ENCODE measurements at regions not wholly inside any gene's neighbourhood (a gene's known extent, or its start where the extent isn't known, plus 50 kb on each side); places are given as distances from the start of the nearest gene placed in this dataset.
A peak's percentile ranks its signal among the peaks of the same experiment; 100 is the strongest.

DNA sequence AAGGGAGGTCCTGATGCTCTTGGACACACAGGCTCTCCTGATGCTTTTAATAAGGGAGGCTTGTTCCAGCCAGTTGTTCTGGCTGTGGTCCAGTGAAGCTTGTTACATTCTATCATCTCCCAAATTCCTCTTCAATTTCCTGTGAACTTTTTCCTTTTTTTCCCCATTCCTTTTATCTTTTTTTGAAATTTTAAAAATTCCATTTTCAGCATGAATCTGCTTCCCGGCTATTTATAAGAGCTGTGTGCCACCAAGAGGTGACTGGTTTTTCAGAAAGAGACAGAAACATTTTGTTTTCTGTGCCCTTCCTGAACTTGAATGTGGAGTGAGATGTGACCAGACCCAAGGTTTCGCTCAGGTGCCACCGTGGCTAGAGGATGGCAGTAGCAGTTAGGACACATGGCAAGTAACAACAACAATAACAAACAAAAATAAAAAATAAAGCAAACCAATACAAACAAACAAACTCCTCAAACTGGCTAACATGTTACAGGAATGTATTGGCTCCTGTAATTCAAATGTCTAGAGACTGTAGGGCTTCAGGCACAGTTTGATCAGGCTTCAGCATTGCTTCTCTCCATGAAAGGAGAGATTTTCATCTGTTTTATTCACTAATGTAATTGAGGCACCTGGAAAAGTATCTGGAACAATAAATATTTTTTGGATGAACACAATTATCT is 121.1 kb downstream of the BOD1 start:
- 51% methylated on average over 3 of the region's 3 CpGs for WGBS
- no peaks in the 10 kb centered on the region for H3K9me3 ChIP-seq
- H3K27me3 ChIP-seq = peaks cover 14% of the 10 kb centered on the region
- TF ChIP-seq POLR2AphosphoS5 (IDR thresholded peaks at IDR 0.05) (no peak), POLR2A (IDR thresholded peaks at IDR 0.05) (no peak), EP300 (IDR thresholded peaks at IDR 0.05) (no peak)
- TF ChIP-seq, protein P1, sequence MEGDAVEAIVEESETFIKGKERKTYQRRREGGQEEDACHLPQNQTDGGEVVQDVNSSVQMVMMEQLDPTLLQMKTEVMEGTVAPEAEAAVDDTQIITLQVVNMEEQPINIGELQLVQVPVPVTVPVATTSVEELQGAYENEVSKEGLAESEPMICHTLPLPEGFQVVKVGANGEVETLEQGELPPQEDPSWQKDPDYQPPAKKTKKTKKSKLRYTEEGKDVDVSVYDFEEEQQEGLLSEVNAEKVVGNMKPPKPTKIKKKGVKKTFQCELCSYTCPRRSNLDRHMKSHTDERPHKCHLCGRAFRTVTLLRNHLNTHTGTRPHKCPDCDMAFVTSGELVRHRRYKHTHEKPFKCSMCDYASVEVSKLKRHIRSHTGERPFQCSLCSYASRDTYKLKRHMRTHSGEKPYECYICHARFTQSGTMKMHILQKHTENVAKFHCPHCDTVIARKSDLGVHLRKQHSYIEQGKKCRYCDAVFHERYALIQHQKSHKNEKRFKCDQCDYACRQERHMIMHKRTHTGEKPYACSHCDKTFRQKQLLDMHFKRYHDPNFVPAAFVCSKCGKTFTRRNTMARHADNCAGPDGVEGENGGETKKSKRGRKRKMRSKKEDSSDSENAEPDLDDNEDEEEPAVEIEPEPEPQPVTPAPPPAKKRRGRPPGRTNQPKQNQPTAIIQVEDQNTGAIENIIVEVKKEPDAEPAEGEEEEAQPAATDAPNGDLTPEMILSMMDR (IDR thresholded peaks at IDR 0.05) = no peak
- H3K27ac ChIP-seq = peak overlapping the region; percentile 66
- no peaks in the 10 kb centered on the region for H3K36me3 ChIP-seq
- H3K4me1 ChIP-seq = peaks cover 19% of the 10 kb centered on the region
- DNase-seq (ENCODE audit: low spot score in 2 of 2) = no peak
- no peak overlapping the region for H3K4me3 ChIP-seq

DNA sequence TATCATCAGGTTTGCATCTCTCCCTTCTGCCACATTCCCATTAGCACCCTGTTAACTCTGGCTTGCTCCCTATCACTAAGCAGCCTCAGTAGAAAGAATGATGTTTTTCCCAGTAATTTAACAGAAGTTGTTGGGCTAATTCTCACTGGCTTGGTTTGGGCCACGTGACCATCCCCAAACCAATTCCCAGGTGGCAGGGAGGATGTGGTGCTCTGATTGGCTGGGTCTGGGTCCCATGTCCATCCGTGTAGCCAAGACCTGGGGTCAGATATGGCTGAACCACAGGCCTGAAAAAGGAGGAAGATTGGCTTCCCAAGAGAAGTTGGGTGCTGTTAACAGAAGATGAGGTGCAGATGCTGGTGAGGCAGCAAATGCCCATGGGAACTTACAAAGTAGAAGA is 122.0 kb downstream of the BOD1 start:
- 77% methylated on average over 2 of the region's 2 CpGs for whole genome bisulfite sequencing
- Histone ChIP-seq H3K27ac (no peak overlapping the region), H3K27me3 (peaks cover 13% of the 10 kb centered on the region), H3K9me3 (no peaks in the 10 kb centered on the region), H3K4me1 (peaks cover 19% of the 10 kb centered on the region), H3K36me3 (no peaks in the 10 kb centered on the region), H3K4me3 (no peak overlapping the region)
- TF ChIP-seq POLR2AphosphoS5 (IDR thresholded peaks at IDR 0.05) = no peak
- no peak for TF ChIP-seq POLR2A (IDR thresholded peaks at IDR 0.05)
- TF ChIP-seq EP300 (IDR thresholded peaks at IDR 0.05) = no peak
- TF ChIP-seq, protein P1 (IDR thresholded peaks at IDR 0.05) = no peak
- DNase-seq (ENCODE audit: low spot score in 2 of 2) = no peak

DNA sequence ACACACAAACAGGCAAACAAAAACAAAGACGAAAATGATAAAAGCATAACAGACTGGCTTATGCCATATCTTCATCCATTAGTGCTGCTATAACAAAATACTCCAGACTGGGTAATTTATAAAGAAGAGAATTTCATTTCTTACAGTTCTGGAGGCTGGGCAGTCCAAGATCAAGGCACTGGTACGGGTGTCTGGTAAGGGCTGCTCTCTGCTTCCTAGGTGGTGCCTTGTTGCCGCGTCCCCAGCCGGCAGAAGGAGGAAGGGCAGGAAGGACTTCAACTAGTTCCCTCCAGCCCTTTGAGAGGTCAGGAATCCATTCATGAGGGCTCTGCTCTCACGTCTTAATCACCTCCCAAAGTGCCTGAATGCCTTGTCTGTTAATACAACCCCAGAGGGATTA is 122.6 kb downstream of the BOD1 start:
- Histone ChIP-seq H3K27me3 (peaks cover 10% of the 10 kb centered on the region), H3K4me1 (peaks cover 14% of the 10 kb centered on the region), H3K4me3 (no peak overlapping the region), H3K9me3 (no peaks in the 10 kb centered on the region), H3K36me3 (no peaks in the 10 kb centered on the region), H3K27ac (no peak overlapping the region)
- DNase-seq (ENCODE audit: low spot score in 2 of 2) = no peak
- WGBS = 92% methylated on average over 6 of the region's 6 CpGs
- no peak for TF ChIP-seq POLR2A (IDR thresholded peaks at IDR 0.05)

DNA sequence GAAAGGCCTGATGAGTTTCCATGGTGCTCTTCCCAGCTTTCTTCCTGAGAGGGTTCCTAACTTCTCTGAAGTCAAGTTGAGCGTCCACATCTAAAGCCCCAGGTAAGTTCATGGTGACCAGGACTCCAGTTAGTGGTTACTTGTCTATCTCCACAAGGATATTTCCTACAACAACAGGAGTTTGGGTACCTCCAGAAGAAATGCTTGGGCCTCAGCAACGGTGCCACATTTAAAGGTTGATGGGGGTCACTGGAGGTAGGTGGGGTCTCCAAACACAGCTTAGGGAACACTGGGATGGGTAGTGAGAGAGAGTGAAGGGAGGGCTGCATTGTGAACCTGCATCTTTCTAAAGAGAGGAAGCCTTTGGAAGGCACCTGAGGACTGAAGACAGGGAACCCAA is 123.4 kb downstream of the BOD1 start:
- Histone ChIP-seq H3K9me3 (no peaks in the 10 kb centered on the region), H3K4me1 (peaks cover 9% of the 10 kb centered on the region), H3K27me3 (peaks cover 10% of the 10 kb centered on the region), H3K36me3 (no peaks in the 10 kb centered on the region), H3K4me3 (no peak overlapping the region), H3K27ac (no peak overlapping the region)
- TF ChIP-seq, protein P1 (IDR thresholded peaks at IDR 0.05) = no peak
- TF ChIP-seq POLR2A (IDR thresholded peaks at IDR 0.05) = no peak
- no peak for TF ChIP-seq POLR2AphosphoS5 (IDR thresholded peaks at IDR 0.05)
- WGBS = 83% methylated on average over 2 of the region's 2 CpGs
- DNase-seq (ENCODE audit: low spot score in 2 of 2) = no peak

DNA sequence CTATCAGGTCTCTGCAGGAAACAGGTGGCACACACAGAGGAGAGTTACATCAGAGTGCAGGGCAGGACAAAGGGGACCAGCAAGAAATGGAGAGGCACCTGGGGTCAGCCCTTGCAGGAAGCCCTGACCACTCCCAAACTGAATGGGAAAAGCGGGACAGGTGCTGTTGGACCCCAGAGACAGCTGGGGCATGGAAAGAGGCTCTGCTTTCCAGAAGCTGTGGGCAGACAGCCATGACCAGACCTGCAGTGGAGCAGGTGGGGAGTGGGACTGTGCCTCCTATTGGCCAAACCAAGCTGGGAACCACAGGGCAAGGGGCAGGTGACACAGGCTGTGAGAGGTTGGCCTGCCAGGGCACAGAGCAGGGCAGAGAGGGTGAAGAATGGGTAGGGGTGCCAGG is 125.8 kb downstream of the BOD1 start:
- Histone ChIP-seq H3K27me3 (peaks cover 10% of the 10 kb centered on the region), H3K36me3 (no peaks in the 10 kb centered on the region), H3K9me3 (no peaks in the 10 kb centered on the region), H3K4me3 (no peak overlapping the region), H3K4me1 (peaks cover 5% of the 10 kb centered on the region), H3K27ac (no peak overlapping the region)
- TF ChIP-seq EP300 (IDR thresholded peaks at IDR 0.05) = no peak
- TF ChIP-seq, protein P1 (IDR thresholded peaks at IDR 0.05) = no peak
- DNase-seq (ENCODE audit: low spot score in 2 of 2) = no peak
- WGBS = 89% methylated on average over 1 of the region's 1 CpG

DNA sequence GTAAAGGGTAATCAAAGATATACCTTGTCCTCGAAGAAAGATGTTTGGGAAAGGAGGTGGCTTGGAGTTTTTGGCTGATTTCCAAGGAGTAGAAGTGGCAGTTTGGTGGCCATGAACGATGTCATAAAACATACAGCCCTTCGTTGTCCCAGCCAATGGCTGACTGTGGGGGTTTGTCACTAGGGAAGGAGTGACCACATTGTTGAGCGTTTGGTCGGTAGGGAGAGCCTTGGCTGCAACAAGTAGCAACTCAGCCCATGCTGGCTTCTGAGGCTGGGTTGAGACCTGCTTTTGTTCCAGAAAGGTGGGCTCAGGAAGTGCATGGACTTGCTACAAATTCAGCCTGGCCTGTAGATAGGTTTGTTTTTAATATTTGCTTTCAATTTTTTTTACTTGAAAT is 128.3 kb downstream of the BOD1 start:
- Histone ChIP-seq H3K9me3 (no peaks in the 10 kb centered on the region), H3K36me3 (no peaks in the 10 kb centered on the region), H3K4me3 (no peak overlapping the region), H3K27me3 (peaks cover 10% of the 10 kb centered on the region), H3K27ac (no peak overlapping the region), H3K4me1 (no peaks in the 10 kb centered on the region)
- DNase-seq (ENCODE audit: low spot score in 2 of 2) = peak in 1 of 2 donors; percentile 44
- no peak for TF ChIP-seq EP300 (IDR thresholded peaks at IDR 0.05)
- TF ChIP-seq, protein P1 (IDR thresholded peaks at IDR 0.05) = no peak
- TF ChIP-seq POLR2A (IDR thresholded peaks at IDR 0.05) = no peak
- TF ChIP-seq POLR2AphosphoS5 (IDR thresholded peaks at IDR 0.05) = no peak
- 65% methylated on average over 5 of the region's 5 CpGs for WGBS
